AG09319 (cell line): ENCODE measurements at regions not wholly inside any gene's neighbourhood (a gene's known extent, or its start where the extent isn't known, plus 50 kb on each side); places are given as distances from the start of the nearest gene placed in this dataset.

Experiments
- DNase-seq: peaks from one replicate; pipeline ENCODE4 v3.0.0-alpha.2; 2010; ENCODE audit warnings: low read depth; ENCODE audit errors: extremely low read depth
- TF ChIP-seq, protein P1 (sequence below): IDR thresholded peaks from 2 replicates; pipeline ENCODE4 v1.5.1; 2011; ENCODE audit warnings: low read depth, mild to moderate bottlenecking, inconsistent platforms, low read length, moderate library complexity

DNA sequence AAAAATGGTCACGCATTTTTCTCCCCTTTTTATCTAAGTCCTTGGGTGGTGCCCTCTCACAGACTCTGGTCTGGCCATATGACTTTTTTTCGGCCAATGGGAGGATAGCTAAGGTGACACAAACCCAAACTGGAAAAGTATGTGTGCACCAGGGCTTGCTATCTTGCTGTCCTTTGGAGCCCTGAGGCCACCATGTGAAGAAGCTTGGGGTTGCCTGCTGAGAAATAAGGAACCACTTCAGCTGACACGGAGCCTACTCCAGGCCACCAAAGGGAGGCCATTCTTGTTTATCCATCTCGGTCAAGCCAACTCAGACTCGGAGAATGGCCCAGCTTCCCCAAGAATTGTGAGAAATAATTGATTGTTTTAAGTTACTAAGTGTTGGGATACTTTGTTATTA, 111.4 kb upstream of the ZFHX3 start:
- DNase-seq: no peak
- TF ChIP-seq, protein P1, sequence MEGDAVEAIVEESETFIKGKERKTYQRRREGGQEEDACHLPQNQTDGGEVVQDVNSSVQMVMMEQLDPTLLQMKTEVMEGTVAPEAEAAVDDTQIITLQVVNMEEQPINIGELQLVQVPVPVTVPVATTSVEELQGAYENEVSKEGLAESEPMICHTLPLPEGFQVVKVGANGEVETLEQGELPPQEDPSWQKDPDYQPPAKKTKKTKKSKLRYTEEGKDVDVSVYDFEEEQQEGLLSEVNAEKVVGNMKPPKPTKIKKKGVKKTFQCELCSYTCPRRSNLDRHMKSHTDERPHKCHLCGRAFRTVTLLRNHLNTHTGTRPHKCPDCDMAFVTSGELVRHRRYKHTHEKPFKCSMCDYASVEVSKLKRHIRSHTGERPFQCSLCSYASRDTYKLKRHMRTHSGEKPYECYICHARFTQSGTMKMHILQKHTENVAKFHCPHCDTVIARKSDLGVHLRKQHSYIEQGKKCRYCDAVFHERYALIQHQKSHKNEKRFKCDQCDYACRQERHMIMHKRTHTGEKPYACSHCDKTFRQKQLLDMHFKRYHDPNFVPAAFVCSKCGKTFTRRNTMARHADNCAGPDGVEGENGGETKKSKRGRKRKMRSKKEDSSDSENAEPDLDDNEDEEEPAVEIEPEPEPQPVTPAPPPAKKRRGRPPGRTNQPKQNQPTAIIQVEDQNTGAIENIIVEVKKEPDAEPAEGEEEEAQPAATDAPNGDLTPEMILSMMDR: no peak

DNA sequence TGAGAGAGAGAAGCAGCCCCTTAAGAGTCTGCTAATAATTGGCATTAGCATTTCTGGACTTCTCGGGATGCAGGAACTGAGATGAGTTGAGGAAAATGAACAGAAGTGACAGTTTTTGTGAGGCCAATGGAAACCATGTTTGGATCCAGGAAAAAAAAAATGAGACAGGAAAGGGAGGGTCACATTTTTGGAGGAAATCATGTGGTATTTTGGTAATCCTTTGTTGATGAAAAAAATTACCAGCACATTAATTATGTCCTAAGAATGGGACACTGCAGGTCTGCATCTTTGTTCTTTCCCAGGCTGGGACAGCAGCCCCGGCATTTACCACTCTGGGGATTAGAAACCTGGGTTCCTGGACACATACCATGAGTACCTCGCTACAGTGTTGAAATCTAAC, 109.9 kb upstream of the ZFHX3 start:
- TF ChIP-seq, protein P1: no peak
- DNase-seq: no peak

- DNase-seq: no peak
- TF ChIP-seq, protein P1: no peak
Measured at GRCh38 chr16:73154063-73154870, 106.3 kb upstream of the ZFHX3 start.

GRCh38 chr16:73152386-73153125, 104.6 kb upstream of the ZFHX3 start:
- no peak for DNase-seq
- TF ChIP-seq, protein P1: no peak

DNA sequence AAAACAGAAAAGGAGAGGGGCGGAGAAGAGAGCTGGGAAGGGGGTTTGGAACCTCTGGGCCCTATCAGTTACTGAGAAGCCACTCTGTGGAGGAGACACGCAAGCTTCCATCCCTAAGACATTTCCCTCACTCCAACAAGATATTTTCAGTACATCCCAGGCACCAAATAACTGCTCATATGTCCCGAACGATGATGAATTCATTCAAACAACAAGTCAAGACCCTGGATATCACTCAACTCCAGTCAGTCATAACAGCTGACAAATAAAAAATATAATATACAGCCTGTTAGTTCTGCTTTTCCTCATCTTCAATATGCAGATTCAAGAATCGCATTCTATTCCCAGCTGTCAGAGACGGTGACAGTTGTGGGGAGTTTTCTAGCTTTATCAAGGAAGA, 104.0 kb upstream of the ZFHX3 start:
- DNase-seq: no peak
- TF ChIP-seq, protein P1: no peak

DNA sequence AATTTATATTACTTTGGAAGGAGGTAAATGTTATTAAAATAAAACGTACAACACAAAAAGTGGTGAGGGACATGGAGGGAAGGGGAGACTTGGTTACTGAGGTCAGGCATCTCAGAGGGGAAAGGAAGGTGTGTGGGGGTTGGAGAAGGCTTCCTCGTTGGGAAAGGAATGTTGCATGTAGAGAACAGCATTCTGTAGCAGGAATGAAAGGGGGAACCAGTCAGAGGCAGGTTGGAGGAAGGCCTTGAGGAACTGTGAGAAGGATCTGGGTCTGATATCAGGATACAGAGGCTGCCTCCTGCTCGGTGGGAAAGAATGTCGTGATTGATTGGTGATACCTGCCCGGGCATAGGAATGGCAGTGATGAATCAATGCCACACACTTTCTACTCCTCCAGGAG, 103.3 kb upstream of the ZFHX3 start:
- DNase-seq: no peak
- TF ChIP-seq, protein P1: no peak

DNA sequence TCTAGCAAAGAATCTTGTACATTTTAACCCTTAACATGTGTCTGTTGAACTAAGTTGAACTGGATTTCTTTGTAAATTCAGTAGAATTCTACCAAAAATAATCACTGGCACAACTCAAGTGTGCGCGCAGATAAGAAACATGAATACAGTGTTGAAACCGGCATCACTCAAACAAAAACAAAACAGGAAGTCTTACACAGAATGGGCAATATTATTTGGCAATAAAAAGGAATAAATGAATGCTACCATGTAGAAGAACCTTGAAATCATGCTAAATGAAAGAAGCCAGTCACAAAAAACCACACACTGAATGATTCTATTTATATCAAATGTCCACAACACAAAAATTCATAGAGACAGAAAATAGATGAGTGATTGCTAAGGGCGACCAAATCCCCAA, 102.9 kb upstream of the ZFHX3 start:
- TF ChIP-seq, protein P1: no peak
- no peak for DNase-seq
